ENCODE measurements at regions not wholly inside any gene's neighbourhood (a gene's known extent, or its start where the extent isn't known, plus 50 kb on each side); places are given as distances from the start of the nearest gene placed in this dataset.

DNA sequence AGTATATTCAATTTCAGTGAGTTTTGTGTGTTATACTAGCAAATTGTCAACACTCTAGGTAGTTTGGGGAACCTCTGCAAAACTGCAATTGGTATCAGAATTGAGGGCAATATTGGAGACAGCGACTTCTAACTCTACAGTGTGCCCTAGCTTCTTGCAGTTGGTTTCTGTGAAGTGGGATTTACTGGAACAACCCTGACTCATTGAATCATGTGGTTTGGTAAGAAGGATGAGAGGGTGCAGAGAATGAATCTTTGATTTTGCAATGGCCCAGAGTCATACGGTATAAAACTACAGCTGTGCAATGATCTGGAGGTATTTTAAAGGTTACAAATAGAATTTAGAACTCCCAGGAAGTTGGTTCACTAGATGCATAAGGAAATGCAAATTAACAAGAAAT is 129.1 kb upstream of the PPP1R3A start:
- TF ChIP-seq, protein P1, sequence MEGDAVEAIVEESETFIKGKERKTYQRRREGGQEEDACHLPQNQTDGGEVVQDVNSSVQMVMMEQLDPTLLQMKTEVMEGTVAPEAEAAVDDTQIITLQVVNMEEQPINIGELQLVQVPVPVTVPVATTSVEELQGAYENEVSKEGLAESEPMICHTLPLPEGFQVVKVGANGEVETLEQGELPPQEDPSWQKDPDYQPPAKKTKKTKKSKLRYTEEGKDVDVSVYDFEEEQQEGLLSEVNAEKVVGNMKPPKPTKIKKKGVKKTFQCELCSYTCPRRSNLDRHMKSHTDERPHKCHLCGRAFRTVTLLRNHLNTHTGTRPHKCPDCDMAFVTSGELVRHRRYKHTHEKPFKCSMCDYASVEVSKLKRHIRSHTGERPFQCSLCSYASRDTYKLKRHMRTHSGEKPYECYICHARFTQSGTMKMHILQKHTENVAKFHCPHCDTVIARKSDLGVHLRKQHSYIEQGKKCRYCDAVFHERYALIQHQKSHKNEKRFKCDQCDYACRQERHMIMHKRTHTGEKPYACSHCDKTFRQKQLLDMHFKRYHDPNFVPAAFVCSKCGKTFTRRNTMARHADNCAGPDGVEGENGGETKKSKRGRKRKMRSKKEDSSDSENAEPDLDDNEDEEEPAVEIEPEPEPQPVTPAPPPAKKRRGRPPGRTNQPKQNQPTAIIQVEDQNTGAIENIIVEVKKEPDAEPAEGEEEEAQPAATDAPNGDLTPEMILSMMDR (IDR thresholded peaks at IDR 0.05), result no peak
- no peak for TF ChIP-seq POLR2A (IDR thresholded peaks at IDR 0.05)
